GM19238 (cell line): ENCODE measurements at regions not wholly inside any gene's neighbourhood (a gene's known extent, or its start where the extent isn't known, plus 50 kb on each side); places are given as distances from the start of the nearest gene placed in this dataset.

ENCODE experiments used
- DNase-seq: peaks from one replicate; pipeline ENCODE4 v3.0.0; 2011; ENCODE audit warnings: low spot score; ENCODE audit not compliant: insufficient read length

DNA sequence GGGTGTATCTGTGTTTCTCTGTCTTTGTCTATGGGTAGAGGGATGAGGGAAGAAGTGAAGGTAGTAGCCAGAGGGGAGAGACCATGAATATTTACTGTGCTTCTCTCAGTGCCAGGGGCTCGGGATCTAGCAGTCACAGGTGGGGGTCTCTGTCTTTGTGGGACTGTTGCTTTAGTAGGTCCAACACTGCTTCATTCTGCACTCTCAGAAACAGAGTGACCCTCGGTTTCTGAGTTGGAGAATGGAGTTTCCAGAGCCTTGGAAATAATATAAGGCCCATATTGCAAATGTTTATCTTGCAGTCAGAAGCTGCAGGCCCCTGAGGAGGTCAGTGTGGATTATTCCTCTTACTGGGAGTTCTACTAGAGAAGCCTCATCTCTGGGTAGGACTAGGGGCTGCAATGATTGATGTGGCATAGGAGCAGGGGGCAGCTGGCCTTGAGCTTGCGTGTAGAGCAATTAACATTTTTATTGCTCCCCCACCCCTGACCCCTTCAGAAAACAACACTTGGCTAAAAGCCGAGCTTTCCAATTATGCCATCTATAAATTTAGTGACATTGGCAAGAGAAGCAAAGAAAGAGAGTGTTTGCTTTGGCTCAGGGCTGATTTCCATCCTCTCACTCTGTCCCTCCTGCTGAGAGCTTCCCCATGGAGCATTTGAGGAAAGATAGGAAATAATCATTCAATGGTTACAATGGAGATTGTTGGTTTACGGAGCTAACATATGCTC is 55.0 kb upstream of the TRPC7 start:
- DNase-seq: no peak

DNA sequence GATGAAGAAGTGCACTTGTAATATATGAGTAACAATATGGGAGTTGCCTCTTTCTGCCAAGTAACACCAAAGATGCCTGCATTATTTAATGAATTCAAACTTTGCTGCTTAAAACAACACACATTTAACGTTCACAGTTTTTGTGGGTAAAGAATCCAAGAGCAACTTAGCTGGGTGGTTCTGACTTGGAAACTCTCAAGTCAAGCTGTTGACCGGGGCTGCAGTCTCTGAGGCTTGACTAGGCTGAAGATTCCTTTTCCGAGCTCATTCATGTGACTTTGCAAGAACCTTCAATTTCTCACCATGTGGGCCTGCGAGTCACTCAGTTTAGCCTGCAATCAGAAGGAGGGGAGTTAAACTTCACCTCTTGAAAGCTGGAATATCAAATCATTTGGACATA is 53.0 kb upstream of the TRPC7 start:
- DNase-seq: no peak
